Lower lobe of right lung (tissue), 2 donors: ENCODE measurements at regions not wholly inside any gene's neighbourhood (a gene's known extent, or its start where the extent isn't known, plus 50 kb on each side); places are given as distances from the start of the nearest gene placed in this dataset.

Experiments used
- ATAC-seq, 2 donors: fragments of 200-7000 bp; cut with Tn5 transposase; one replicate each; pipeline ENCODE4 v1.9.1; 2020 to 2022; ENCODE audit warnings: mild to moderate bottlenecking in 2 of 2, moderate library complexity in 2 of 2
- DNase-seq: peaks from one replicate; pipeline ENCODE4 v3.0.0-alpha.2; 2020
- H3K27ac ChIP-seq: fragments of 200-600 bp; one replicate; pipeline ENCODE4 v1.8.0; 2022
- H3K27me3 ChIP-seq: fragments of 200-600 bp; one replicate; pipeline ENCODE4 v1.8.0; 2022; ENCODE audit warnings: low read depth
- H3K36me3 ChIP-seq: fragments of 200-600 bp; one replicate; pipeline ENCODE4 v1.8.0; 2022; ENCODE audit warnings: mild to moderate bottlenecking
- H3K4me1 ChIP-seq: fragments of 200-600 bp; one replicate; pipeline ENCODE4 v1.8.0; 2022
- H3K4me3 ChIP-seq: fragments of 200-600 bp; one replicate; pipeline ENCODE4 v1.8.0; 2022; ENCODE audit warnings: mild to moderate bottlenecking
- H3K9me3 ChIP-seq: fragments of 200-600 bp; one replicate; pipeline ENCODE4 v1.8.0; 2022
- CTCF ChIP-seq: fragments of 200-600 bp; IDR thresholded peaks from one replicate; pipeline ENCODE4 v1.8.0; 2022; ENCODE audit warnings: antibody characterized with exemption, mild to moderate bottlenecking
- intact Hi-C: fragments of 100-400 bp; cut with DNase I; formaldehyde crosslinking; loops from one replicate; pipeline ENCODE4 v1.11.0; 2022
- donor health status: DM: no; HTN: yes; CAD: no; lungs with severe emphysema.

GRCh38 chr13:73945382-73945781 lies 188.8 kb downstream of the KLF12 start:
- Histone ChIP-seq H3K4me3 (no peak overlapping the region), H3K27ac (no peak overlapping the region), H3K9me3 (no peaks in the 10 kb centered on the region), H3K4me1 (no peaks in the 10 kb centered on the region), H3K36me3 (no peaks in the 10 kb centered on the region), H3K27me3 (no peaks in the 10 kb centered on the region)
- DNase-seq: no peak
- ATAC-seq: no peak
- TF ChIP-seq CTCF: no peak
- intact Hi-C loops: no loop called here

GRCh38 chr13:73943965-73944233 lies 190.3 kb downstream of the KLF12 start:
- ATAC-seq (no peak), DNase-seq (no peak)
- no peaks in the 10 kb centered on the region for H3K9me3 ChIP-seq
- TF ChIP-seq CTCF: no peak
- no peaks in the 10 kb centered on the region for H3K36me3 ChIP-seq
- no peak overlapping the region for H3K4me3 ChIP-seq
- no peak overlapping the region for H3K27ac ChIP-seq
- no peaks in the 10 kb centered on the region for H3K4me1 ChIP-seq
- intact Hi-C loops: no loop called here
- H3K27me3 ChIP-seq: no peaks in the 10 kb centered on the region

- ATAC-seq (no peak), DNase-seq (no peak)
- H3K4me1 ChIP-seq: no peaks in the 10 kb centered on the region
- H3K36me3 ChIP-seq: no peaks in the 10 kb centered on the region
- H3K27me3 ChIP-seq: no peaks in the 10 kb centered on the region
- intact Hi-C loops: no loop called here
- no peak for TF ChIP-seq CTCF
- H3K27ac ChIP-seq: no peak overlapping the region
- H3K4me3 ChIP-seq: no peak overlapping the region
- H3K9me3 ChIP-seq: no peaks in the 10 kb centered on the region
Observed at GRCh38 chr13:73943137-73943964, 190.9 kb downstream of the KLF12 start.

- no peak overlapping the region for H3K27ac ChIP-seq
- ATAC-seq: no peak
Observed at GRCh38 chr13:73941752-73942151, 192.5 kb downstream of the KLF12 start.

GRCh38 chr13:73940098-73940497 lies 194.1 kb downstream of the KLF12 start:
- Histone ChIP-seq H3K36me3 (no peaks in the 10 kb centered on the region), H3K9me3 (no peaks in the 10 kb centered on the region), H3K4me1 (no peaks in the 10 kb centered on the region), H3K4me3 (no peak overlapping the region), H3K27ac (no peak overlapping the region), H3K27me3 (no peaks in the 10 kb centered on the region)
- no peak for ATAC-seq
- TF ChIP-seq CTCF: no peak
- intact Hi-C loops: no loop called here
- no peak for DNase-seq

More at GRCh38 chr13:73941752-73942151, 192.5 kb downstream of the KLF12 start:
- DNase-seq: no peak
- no peaks in the 10 kb centered on the region for H3K36me3 ChIP-seq
- intact Hi-C loops: no loop called here
- no peaks in the 10 kb centered on the region for H3K9me3 ChIP-seq
- no peaks in the 10 kb centered on the region for H3K27me3 ChIP-seq
- no peaks in the 10 kb centered on the region for H3K4me1 ChIP-seq
- H3K4me3 ChIP-seq: no peak overlapping the region
- TF ChIP-seq CTCF: no peak
